ENCODE measurements at regions not wholly inside any gene's neighbourhood (a gene's known extent, or its start where the extent isn't known, plus 50 kb on each side); places are given as distances from the start of the nearest gene placed in this dataset.
"Not testable (repeated sequence)": the region's sequence is repeated elsewhere in the genome, so short reads cannot be mapped to it uniquely, and the experiment has no call there.

DNA sequence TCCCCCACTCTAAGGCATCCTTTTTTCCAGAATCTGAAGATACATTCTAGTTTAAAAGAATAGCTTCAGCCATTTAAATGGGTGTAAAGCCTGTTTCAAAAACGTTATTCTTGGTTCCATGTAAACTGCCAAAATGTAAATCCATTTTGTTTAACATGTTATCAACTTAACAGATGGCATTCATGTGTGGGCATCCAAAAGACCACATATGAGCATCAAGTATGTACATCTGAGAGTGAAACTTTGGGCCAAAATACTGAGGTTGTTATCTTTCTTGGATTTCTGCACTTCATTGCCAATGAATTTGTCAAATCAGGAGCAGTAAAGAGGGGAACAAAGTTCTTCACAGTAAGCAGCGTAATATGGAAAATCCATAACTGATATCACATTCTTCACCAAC, 395.4 kb downstream of the ZNF804A start:
- no peak for DNase-seq

DNA sequence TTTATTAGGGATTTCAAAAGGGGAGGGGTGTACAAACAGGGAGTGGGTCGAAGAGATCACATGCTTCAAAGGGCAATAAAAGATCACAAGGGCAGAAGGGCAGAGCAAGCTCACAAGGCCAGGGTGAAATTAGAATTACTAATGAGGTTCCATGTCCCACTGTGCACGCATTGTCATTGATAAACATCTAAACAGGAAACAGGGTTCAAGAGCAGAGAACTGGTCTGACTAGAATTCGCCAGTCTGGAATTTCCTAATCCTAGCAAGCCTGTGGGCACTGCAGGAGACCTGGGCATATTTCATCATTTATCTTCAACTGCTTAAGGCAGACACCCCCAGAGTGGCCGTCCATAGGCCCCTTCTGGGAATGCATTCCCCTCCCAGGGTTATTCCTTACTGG, 408.2 kb downstream of the ZNF804A start:
- DNase-seq, result no peak

GRCh38 chr2:185012643-185013042, 414.3 kb downstream of the ZNF804A start:
- no peak for DNase-seq

- no peak for DNase-seq
These were observed 415.7 kb downstream of the ZNF804A start for GRCh38 chr2:185014076-185014475.

GRCh38 chr2:185025891-185026290, 427.6 kb downstream of the ZNF804A start:
- not testable (repeated sequence) for DNase-seq

- DNase-seq, result no peak
These were observed 437.6 kb downstream of the ZNF804A start for GRCh38 chr2:185035906-185036305.

DNA sequence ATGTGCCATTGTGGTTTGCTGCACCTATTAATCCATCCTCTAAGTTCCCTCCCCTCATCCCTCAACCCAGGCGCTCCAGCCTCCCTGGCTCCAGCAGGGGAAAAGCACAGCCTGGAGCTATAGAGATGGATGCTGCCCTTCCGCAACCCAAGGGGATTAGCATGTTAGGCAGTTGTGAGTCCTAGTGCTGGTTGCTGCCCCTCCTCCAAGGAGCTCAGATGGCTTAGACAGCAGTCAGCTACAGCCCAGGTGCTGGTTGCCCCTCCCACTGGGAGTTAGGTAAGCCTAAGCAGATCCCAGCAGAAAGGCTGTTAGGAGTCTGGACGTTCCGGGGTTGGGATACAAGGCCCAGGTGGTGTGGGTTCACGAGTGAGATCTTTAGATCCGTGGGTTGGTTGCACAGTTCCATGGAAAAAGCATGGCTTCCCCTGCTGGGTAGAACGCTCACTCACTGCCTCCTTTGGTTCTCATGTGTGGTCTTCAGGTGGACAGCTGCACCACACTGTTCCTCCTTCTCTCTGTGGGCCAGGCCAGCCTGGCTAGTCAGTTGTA, 446.1 kb downstream of the ZNF804A start:
- no peak for DNase-seq

DNA sequence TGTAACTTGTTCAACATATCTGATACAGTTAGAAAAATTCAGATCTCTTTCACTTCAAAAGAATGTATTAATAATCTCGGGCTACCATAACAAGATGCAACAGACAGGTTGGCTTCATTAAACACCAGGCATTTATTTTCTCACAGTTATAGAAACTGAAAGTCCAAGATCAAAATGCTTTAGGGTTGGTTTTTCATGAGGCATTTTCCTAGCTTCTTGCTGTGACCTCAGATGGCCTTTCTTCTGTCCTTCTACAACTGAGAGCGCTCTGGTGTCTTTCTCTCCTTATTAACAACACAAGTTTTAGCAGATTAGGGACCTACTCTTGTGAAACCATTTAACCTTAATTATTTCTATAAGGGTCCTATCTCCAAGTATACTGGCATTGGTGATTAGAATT, 452.5 kb downstream of the ZNF804A start:
- no peak for DNase-seq

GRCh38 chr2:185063761-185064160, 465.4 kb downstream of the ZNF804A start:
- DNase-seq, result no peak

- no peak for DNase-seq
These were observed 467.8 kb downstream of the ZNF804A start for GRCh38 chr2:185066128-185066527.

DNA sequence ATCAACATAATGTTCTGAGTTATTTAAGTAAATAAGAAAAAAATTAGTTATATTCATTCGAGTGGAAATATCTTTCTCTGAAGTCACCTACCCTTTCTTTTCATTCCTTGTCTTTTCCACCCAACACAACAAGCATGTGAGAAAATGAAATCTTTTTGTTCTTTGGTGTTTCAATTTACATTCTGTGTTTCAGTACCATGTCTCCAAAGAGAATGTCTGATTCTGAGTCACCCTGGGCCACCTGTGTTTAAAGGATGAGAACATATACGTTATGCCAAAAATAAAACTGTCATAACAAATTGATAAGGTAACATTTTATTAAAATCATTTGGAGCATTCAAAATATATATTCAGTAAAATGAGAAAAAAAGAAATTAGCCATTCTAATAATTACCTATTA, 470.8 kb downstream of the ZNF804A start:
- DNase-seq, result no peak

DNA sequence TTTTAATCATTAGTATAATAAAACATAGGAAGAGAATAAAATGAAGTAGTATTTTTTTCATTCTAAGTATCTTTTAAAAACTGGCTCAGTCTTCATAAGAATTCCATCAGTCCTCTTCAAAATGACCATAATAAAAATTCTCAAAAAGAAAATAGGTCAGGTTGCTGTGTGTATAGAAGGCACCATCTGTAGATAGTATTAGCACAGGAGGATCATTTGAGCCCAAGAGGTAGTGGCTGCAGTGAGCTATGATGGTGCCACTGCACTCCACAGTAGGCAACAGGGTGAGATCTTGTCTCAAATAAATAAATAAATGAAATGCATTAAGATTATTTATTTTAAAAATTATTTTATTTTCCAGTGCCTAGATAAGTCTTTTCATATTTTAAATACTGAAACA, 475.8 kb downstream of the ZNF804A start:
- no peak for DNase-seq

GRCh38 chr2:185082749-185083148, 484.4 kb downstream of the ZNF804A start:
- DNase-seq, result no peak

DNA sequence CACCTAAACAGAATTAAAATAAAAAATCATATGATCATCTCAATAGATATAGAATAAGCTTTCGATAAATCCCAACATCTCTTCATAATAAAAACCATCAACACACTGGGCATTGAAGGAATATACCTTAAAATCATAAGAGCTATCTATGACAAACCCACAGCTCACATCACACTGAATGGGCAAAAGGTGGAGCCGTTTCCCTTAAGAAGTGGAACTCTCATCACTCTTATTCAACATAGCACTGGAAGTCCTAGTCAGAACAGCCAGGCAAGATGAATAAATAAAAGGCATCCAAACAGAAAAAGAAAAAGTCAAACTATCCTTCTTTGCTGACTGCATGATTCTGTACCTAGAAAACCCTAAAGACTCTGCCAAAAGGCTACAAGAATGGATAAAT, 510.3 kb downstream of the ZNF804A start:
- no peak for DNase-seq

- no peak for DNase-seq
These were observed 529.1 kb downstream of the ZNF804A start for GRCh38 chr2:185127412-185127811.

GRCh38 chr2:185128346-185128745, 530.0 kb downstream of the ZNF804A start:
- DNase-seq, result no peak

GRCh38 chr2:185128996-185129395, 530.7 kb downstream of the ZNF804A start:
- no peak for DNase-seq

DNA sequence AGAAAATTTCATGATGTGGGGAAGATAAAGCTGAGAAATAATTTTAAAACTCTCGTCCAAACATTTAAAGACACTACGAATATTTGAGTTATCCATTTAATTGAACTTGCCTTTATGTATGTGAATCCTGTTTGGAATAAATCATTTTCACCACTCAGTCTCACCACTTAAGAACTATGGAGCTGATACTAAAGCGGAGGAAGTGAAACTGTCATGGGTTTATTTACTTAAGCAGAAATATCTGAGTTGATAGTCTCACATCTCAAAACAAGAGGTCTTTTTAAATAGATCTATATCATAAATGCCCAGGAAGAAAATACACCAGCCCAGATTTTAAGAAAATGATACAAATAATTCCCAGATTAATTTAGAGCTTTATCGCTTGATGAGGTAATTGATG, 532.4 kb downstream of the ZNF804A start:
- DNase-seq, result no peak

DNA sequence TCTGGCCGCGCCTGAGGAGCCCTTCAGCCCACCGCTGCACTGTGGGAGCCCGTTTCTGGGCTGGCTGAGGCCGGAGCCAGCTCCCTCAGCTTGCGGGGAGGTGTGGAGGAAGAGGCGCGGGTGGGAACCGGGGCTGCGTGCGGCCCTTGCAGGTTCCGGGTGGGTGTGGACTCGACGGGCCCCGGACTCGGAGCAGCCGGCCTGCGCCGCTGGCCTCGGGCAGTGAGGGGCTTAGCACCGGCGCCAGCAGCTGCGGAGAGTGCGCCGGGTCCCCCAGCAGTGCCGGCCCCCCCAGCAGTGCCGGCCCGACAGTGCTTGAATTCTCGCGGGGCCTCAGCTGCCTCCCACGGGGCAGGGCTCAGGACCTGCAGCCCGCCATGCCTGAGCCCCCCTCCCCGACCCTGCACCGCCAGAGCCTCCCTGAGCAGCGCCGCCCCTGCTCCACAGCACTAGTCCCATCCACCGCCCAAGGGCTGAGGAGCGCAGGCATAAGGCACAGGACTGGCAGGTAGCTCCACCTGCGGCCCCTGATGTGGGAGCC, 534.2 kb downstream of the ZNF804A start:
- DNase-seq, result no peak

GRCh38 chr2:185137700-185138099, 539.4 kb downstream of the ZNF804A start:
- DNase-seq, result no peak

DNA sequence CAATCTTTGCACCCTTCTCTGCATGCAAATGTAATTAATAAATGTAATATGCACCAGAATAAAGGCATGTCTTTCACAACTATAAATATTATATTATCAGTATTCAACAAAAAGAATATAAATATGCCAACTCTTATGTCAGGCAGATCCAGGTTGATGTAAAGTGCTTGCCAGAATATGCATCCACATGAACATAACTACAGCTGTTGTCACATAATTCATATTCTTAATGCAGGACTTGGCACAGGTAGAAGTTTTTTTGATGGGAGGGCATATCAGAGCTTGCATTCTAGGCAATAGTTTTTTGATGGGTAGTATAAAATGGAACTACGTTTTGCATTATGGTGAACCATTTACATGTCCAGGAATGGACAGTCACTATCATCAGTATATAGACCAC, 544.3 kb downstream of the ZNF804A start:
- no peak for DNase-seq

DNA sequence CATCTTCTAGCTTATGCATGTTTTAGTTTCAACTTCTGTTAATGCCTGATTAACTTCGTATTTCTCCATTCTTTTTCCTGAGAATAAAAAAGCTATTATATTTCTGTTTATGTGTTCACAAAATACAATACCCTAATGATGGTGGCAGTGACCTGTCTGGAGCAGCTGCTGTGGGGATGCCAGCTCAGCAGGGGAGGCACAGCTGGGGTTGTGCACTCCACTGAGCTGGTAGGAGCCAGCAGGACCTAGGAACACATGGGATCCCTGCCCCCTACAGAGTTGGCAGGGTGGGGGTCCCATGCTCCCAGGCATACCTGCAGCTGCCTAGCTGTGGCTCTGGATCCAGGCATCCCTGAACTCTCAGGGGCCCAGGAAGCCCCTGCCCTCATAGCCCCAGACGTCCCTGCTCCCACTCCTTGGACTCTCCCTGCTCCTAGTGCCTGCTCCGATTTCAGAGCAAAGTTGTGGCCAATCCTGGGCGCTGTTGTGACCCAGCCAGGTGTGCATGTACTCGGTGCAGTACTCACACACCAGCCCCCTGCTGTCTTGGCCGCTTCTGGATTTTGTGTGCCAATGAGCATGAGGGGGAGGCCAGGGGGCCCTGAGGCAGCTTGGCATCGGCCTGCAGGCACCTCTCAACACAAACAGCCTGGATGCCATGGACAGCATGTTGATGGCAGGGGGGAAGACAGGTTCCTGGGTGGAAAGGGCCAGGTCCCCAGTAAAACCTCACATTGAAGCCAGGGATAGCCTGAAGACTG, 546.0 kb downstream of the ZNF804A start:
- no peak for DNase-seq

DNA sequence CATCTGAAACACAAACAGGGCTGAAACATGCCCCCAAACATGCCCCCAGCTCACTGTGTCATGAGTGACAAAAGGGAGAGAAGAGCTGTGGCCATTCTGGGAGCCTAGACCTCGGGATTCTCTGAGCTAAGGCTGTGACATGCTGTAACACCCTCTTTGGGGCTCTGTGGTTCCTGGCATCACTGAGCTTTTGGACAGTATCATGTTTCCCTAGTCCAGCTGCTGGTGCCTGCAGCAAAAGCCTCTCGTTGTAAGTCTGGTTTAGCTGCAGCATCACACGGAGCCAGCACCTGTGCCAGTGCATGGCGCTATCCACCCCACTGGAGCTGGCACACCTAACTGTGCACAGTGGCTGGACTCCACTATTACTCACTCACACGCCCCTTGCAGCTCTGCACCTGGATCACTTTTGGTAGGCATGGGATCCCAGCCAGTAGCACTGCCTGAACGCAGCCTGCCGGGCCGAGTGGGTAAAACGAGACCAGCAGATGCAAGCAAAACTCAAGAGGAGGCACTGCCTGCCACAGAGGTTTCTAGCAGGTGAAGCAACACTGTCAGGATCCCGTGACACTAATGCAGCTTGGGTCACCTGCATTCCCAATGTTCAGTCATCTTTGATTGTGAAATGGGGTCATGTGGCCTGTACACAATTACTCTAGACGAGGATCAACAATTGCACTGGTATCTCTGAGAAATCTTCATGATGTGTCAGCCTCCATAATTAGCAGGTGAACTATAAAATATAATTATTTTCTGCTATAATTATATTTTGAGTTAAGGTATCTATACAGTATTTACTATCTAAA, 547.2 kb downstream of the ZNF804A start:
- DNase-seq, result no peak

DNA sequence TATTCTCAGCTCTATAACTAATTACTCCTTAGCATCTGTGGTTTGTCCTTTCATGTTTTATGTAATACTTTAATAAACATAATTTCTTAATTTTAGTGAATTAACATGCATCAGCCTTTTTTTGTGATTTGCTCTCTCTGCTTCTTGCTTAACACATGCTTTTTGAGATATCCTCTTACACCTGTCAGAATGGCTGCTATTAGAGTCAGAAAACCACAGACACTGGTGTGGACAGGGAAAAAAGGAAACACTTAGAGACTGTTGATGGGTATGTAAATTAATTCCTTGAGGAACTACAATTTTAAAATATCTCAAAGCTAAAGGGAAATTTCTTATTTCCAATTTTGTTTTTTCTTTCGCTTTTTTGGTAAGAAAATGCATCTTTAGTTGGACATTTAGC, 549.0 kb downstream of the ZNF804A start:
- DNase-seq, result no peak
